CD4-positive, alpha-beta T cell (primary cell): ENCODE measurements at regions not wholly inside any gene's neighbourhood (a gene's known extent, or its start where the extent isn't known, plus 50 kb on each side); places are given as distances from the start of the nearest gene placed in this dataset.

Experiments used
- ATAC-seq: fragments of 200-7000 bp; cut with Tn5 transposase; one replicate; pipeline ENCODE4 v1.10.0; 2022; ENCODE audit warnings: mild to moderate bottlenecking; ENCODE audit not compliant: poor library complexity
- CTCF ChIA-PET: fragments of 350-600 bp; sonication (Branson Sonifier 250); formaldehyde crosslinking; loops from one replicate; lab custom pipeline; 2021; ENCODE audit warnings: antibody characterized with exemption, inconsistent platforms; lab: Charles Lee
- POLR2A ChIA-PET: fragments of 350-600 bp; sonication (Branson Sonifier 250); formaldehyde crosslinking; loops from one replicate; lab custom pipeline; 2021; ENCODE audit warnings: antibody characterized with exemption, inconsistent platforms; lab: Charles Lee
- DNase-seq, 14 experiments: peaks; one replicate each; pipeline ENCODE4 v3.0.0-alpha.2; 2013 to 2020; ENCODE audit warnings: mixed read lengths in 2 of 14
- H3K27ac ChIP-seq, 2 donors: one replicate each; pipeline versions ENCODE4 v1.5.1 to v1.7.0; 2013; ENCODE audit warnings: low read length in 2 of 2, low read depth in 1 of 2, mild to moderate bottlenecking in 1 of 2
- H3K27me3 ChIP-seq, 2 experiments: 1 replicate in 1 of 2; 2 replicates in 1 of 2; pipeline versions ENCODE4 v1.6.1 to v1.7.0; 2013; ENCODE audit warnings: low read length in 2 of 2, control low read depth in 1 of 2, mild to moderate bottlenecking in 1 of 2, moderate library complexity in 1 of 2; ENCODE audit not compliant: insufficient read depth in 2 of 2, control insufficient read depth in 1 of 2
- H3K36me3 ChIP-seq: one replicate; pipeline ENCODE4 v1.6.1; 2013; ENCODE audit warnings: low read length, control low read depth; ENCODE audit not compliant: insufficient read depth
- H3K4me1 ChIP-seq: one replicate; pipeline ENCODE4 v1.6.1; 2013; ENCODE audit warnings: low read length, control low read depth; ENCODE audit not compliant: insufficient read depth
- H3K4me3 ChIP-seq: one replicate; pipeline ENCODE4 v1.5.1; 2013; ENCODE audit warnings: mild to moderate bottlenecking, low read length, moderate library complexity
- H3K9me3 ChIP-seq, 2 experiments: 1 replicate in 1 of 2; 2 replicates in 1 of 2; pipeline versions ENCODE4 v1.6.1 to v1.7.0; 2013; ENCODE audit warnings: low read length in 2 of 2, mild to moderate bottlenecking in 2 of 2, control low read depth in 1 of 2, moderate library complexity in 1 of 2; ENCODE audit not compliant: control insufficient read depth in 1 of 2, insufficient read depth in 1 of 2
- H3K27ac Mint-ChIP-seq: one replicate; pipeline ENCODE4 v1.8.0; 2020; ENCODE audit warnings: mixed read lengths
- H3K27me3 Mint-ChIP-seq: one replicate; pipeline ENCODE4 v1.8.0; 2021; ENCODE audit warnings: mixed read lengths
- H3K36me3 Mint-ChIP-seq: one replicate; pipeline ENCODE4 v1.8.0; 2021; ENCODE audit warnings: low read depth, mixed read lengths
- H3K4me1 Mint-ChIP-seq: one replicate; pipeline ENCODE4 v1.8.0; 2021; ENCODE audit warnings: low read depth, mixed read lengths
- H3K4me3 Mint-ChIP-seq: one replicate; pipeline ENCODE4 v1.8.0; 2020; ENCODE audit warnings: mild to moderate bottlenecking, mixed read lengths
- H3K9me3 Mint-ChIP-seq: one replicate; pipeline ENCODE4 v1.8.0; 2020; ENCODE audit warnings: mixed read lengths
- intact Hi-C, 2 experiments: fragments of 100-400 bp; cut with DNase I in 1 of 2; cut with micrococcal nuclease in 1 of 2; formaldehyde crosslinking; loops; one replicate each; pipeline versions ENCODE4 v1.15.1 to v1.9.0; 2023 to 2025; cut with DNase I, micrococcal nuclease
- TF ChIP-seq, protein P1 (sequence below): fragments of 200-600 bp; IDR thresholded peaks from one replicate; pipeline ENCODE4 v1.8.0; 2022; ENCODE audit warnings: antibody characterized with exemption, mild to moderate bottlenecking

DNA sequence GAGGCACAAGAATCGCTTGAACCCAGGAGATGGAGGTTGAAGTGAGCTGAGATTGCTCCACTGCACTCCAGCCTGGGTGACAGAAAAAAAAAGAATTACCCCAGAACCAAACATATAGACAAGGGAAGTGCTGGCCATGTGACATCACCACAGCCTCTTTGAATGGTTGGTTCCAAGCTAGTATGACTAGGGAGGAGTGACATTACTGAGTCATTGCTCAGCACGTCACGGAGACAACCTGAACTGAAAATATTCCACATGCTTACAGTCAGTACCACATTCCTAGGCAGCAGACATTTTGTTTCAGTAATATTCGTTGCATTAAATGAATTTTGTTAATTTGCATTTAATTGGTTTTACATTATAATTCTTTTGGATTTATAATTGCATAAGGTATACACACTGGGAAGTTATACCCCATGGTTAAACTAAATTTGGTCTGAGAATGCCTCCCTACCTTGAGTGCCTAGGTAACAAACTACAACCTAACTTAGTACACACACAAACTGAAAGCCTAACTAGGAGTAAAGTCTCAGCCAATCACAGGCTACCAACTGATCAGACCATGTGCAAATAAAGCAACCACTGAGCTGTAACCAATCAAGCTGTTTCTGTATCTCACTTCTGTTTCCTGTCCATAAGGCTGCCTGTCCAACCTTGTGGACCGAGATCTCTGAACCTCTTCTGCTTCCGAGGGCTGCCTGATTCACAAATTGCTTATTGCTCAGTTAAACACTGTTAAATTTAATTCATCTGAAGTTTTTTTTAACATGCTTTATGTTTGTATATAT lies 164.4 kb downstream of the CAND1 start:
- CTCF ChIA-PET = no interaction called here
- POLR2A ChIA-PET = interaction anchor here (0.7 to 1.0 kb wide), 2 partner anchors 8 to 108 kb away, joined by 3 to 4 read pairs; no protein-coding TSS in a partner anchor

DNA sequence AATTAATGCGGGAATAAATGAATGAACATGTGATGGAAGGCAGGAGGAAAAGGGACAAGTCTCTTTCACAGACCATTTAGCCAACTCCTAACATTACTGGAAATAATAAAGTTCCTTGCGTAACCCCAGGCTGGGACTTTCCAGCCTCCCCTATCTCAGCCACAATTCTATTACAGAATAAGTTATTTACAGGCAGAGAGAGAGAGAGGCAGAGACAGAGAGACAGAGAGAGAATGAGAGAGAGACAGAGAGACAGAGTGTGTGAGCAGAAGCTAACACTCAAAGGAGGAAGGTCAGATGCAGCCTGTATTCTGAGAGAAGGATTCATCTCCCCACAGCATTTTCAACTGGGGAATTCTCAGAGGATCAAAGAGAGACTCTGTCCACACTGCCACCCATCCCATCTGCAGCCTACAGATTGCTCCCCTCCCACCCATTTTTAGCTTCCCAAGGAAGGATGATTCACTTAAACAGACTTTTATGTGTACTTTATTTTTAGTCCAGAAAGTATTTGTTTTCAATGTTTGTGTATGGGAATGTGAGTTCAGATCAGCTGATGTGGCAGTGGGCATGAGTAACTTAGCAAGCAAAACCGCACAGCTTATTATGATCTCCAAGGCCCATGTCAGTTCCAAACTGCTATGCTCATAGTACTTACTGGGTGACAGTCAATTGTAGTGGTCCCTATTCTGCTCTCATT lies 165.7 kb downstream of the CAND1 start:
- Histone ChIP-seq H3K4me3 (no peak overlapping the region), H3K4me1 (no peaks in the 10 kb centered on the region), H3K36me3 (no peaks in the 10 kb centered on the region), H3K27ac (no peak overlapping the region), H3K9me3 (no peaks in the 10 kb centered on the region), H3K27me3 (no peaks in the 10 kb centered on the region)
- CTCF ChIA-PET = no interaction called here
- TF ChIP-seq, protein P1, sequence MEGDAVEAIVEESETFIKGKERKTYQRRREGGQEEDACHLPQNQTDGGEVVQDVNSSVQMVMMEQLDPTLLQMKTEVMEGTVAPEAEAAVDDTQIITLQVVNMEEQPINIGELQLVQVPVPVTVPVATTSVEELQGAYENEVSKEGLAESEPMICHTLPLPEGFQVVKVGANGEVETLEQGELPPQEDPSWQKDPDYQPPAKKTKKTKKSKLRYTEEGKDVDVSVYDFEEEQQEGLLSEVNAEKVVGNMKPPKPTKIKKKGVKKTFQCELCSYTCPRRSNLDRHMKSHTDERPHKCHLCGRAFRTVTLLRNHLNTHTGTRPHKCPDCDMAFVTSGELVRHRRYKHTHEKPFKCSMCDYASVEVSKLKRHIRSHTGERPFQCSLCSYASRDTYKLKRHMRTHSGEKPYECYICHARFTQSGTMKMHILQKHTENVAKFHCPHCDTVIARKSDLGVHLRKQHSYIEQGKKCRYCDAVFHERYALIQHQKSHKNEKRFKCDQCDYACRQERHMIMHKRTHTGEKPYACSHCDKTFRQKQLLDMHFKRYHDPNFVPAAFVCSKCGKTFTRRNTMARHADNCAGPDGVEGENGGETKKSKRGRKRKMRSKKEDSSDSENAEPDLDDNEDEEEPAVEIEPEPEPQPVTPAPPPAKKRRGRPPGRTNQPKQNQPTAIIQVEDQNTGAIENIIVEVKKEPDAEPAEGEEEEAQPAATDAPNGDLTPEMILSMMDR = no peak
- peaks cover 3% of the 10 kb centered on the region for H3K9me3 Mint-ChIP-seq
- ATAC-seq (no peak), DNase-seq (no peak)
- H3K4me3 Mint-ChIP-seq = no peak overlapping the region
- H3K27ac Mint-ChIP-seq = no peak overlapping the region
- POLR2A ChIA-PET = interaction anchor here (1.3 kb wide), 1 partner anchor 48 kb away, joined by 4 read pairs; no protein-coding TSS in a partner anchor
- intact Hi-C loops = loop anchor here in 1 of 2 experiments (5.0 kb wide), 1 partner anchor 83 kb away; no protein-coding TSS in a partner anchor
- H3K27me3 Mint-ChIP-seq = no peaks in the 10 kb centered on the region
- H3K36me3 Mint-ChIP-seq = no peaks in the 10 kb centered on the region
- peaks cover 11% of the 10 kb centered on the region for H3K4me1 Mint-ChIP-seq

More for the DNA sequence above, 164.4 kb downstream of the CAND1 start:
- H3K4me3 Mint-ChIP-seq = no peak overlapping the region
- Histone ChIP-seq H3K36me3 (no peaks in the 10 kb centered on the region), H3K27ac (no peak overlapping the region), H3K9me3 (no peaks in the 10 kb centered on the region), H3K4me1 (no peaks in the 10 kb centered on the region), H3K4me3 (no peak overlapping the region), H3K27me3 (no peaks in the 10 kb centered on the region)
- intact Hi-C loops = no loop called here
- H3K27me3 Mint-ChIP-seq = no peaks in the 10 kb centered on the region
- no peak overlapping the region for H3K27ac Mint-ChIP-seq
- TF ChIP-seq, protein P1 = no peak
- DNase-seq (no peak), ATAC-seq (no peak)
- H3K9me3 Mint-ChIP-seq = no peaks in the 10 kb centered on the region
- H3K4me1 Mint-ChIP-seq = peaks cover 11% of the 10 kb centered on the region
- H3K36me3 Mint-ChIP-seq = no peaks in the 10 kb centered on the region

DNA sequence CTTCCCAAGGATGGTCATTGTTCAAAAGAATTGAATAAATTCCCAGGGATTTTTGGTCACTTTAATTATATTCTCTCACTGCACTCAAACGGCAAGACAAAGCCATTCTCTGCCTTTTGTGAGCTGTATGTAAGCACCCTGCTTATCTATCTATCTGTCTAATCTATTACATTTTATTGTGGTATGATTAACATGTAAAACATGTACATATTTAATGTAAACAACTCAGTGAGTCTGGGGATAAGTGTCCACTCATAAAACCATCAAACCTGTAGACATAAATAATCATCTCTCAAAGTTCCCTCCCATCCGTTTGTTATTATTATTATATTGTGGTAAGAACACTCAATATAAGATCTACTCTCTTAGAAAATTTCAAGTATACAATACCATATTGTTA lies 167.1 kb downstream of the CAND1 start:
- Histone ChIP-seq H3K4me1 (peaks cover 2% of the 10 kb centered on the region), H3K27ac (no peak overlapping the region), H3K36me3 (no peaks in the 10 kb centered on the region), H3K27me3 (no peaks in the 10 kb centered on the region), H3K4me3 (no peak overlapping the region), H3K9me3 (no peaks in the 10 kb centered on the region)
- Mint-ChIP-seq H3K9me3 (peaks cover 3% of the 10 kb centered on the region), H3K4me1 (peaks cover 15% of the 10 kb centered on the region), H3K4me3 (no peak overlapping the region), H3K27ac (no peak overlapping the region), H3K36me3 (no peaks in the 10 kb centered on the region), H3K27me3 (no peaks in the 10 kb centered on the region)
- CTCF ChIA-PET = interaction anchor here (0.5 to 0.6 kb wide), 2 partner anchors 80 to 486 kb away, joined by 3 read pairs; no protein-coding TSS in a partner anchor
- POLR2A ChIA-PET = interaction anchor here (1.3 kb wide), 1 partner anchor 47 kb away, joined by 4 read pairs; no protein-coding TSS in a partner anchor
- intact Hi-C loops = loop anchor here in 1 of 2 experiments (5.0 kb wide), 1 partner anchor 84 kb away; no protein-coding TSS in a partner anchor
- DNase-seq (no peak), ATAC-seq (no peak)
- TF ChIP-seq, protein P1 = no peak
